HG02943 (cell line): ENCODE measurements at regions not wholly inside any gene's neighbourhood (a gene's known extent, or its start where the extent isn't known, plus 50 kb on each side); places are given as distances from the start of the nearest gene placed in this dataset.

Experiments
- ATAC-seq: cut with Tn5 transposase; IDR thresholded peaks from one replicate; pipeline ENCODE4 v1.9.1; 2021; ENCODE audit warnings: mild to moderate bottlenecking, low read depth, moderate library complexity; ENCODE audit not compliant: unreplicated experiment

DNA sequence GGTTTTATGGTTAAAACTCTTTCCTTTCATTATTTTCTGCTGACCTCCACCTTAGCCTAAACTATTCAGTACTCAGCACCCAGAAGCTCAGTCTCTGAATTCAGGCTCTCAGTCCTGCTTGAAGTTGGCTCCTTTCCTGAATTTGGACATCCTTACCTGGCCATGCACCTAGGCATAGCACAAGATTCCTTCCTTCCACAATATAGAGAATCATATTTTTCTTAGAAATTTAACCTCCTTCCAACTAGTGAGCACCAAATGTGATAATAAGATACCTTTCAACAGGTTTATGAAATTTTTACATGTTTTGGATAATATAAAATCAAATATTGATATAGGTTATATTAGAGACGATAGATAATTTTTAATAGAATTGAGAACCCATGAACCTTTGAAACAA, 905.6 kb upstream of the GHITM start:
- no peak for ATAC-seq

DNA sequence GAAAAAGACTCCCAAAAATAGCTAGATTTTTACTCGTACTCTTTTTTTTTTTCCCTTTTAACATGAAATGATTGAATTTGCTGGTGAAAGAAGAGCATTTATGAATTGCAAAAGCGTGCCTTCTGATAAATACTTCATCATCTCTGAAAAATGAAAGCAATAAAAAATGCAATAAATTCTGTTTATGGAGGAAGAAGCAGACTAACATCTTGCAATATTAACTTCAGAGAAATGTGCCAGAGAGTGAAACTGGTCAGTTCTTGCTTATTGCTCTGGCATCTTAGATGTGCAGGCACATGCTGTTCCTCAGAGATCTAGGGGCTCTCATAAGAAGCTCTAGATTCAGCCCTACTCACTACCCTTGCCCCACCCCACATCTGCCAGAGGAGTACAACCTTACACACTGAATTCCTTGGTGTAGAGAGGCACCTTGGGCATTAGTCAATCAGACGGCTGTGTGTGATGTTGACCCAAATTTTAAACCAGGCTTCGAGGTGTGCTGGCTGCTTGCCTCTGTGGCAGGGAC, 891.1 kb upstream of the GHITM start:
- ATAC-seq, result no peak

DNA sequence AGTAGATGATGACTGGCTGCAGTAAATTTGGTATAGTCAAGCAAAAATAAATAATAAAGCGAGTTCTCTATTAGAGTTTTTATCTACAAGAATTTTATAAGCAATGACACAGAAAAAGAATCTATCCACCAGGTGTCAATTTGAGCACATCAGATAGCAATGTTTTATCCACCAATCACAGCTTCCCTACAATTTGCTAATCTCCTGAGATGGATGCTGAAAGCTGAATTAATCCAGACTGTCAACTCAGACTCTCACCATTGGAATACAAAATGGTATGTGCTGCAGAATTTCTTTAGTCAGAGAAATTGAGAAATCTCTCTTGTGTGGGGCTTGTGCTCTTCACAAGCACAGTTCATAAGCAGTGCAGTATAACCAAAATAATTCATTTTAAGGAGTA, 888.9 kb upstream of the GHITM start:
- ATAC-seq, result no peak

- no peak for ATAC-seq
Measured at GRCh38 chr10:83252169-83252568, 887.1 kb upstream of the GHITM start.

DNA sequence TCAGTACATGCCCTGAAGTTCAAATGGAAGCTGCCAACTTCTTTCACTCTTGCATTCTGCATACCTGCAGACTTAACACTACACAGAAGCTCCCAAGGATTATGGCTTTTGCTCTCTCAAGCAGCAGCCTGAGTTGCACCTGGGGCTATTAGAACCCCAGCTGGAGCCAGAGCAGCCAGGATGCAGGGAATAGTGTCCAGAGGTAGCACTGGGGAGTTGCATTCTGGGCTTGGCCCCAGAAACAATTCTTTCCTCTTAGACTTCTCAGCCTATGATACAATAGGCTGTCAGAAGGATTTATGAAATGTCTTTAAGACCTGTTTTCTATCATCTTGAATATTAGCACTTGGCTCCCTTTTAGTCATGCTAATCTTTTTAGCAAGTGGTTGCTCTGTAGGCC, 886.7 kb upstream of the GHITM start:
- ATAC-seq, result no peak

DNA sequence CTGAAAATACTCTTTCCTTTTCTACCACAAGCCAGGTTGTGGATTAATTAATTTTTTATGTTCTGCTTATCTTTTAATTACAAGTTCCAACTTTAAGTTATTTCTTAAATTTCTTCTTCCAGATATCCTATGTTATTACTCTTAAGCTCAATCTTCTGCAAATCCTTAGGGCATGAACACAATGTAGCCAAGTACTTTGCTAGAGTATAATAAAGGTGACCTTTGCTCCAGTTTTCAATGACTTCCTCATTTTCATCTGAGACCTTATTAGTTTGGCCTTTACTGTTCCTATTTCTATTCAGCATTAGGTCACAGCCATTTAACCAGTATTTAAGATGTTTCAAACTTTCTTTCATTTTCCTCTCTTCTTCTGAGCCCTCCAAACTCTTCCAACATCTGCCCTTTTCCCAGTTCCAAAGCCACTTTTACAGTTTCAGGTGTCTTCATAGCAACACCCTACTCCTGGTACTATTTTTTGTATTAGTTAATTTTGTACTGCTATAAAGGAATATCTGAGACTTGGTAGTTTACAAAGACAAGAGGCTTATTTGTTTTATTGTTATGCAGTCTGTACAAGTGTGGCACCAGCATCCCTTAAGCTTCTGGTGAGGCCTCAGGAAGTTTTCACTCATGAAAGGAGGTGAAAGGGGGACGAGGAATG, 886.2 kb upstream of the GHITM start:
- no peak for ATAC-seq

DNA sequence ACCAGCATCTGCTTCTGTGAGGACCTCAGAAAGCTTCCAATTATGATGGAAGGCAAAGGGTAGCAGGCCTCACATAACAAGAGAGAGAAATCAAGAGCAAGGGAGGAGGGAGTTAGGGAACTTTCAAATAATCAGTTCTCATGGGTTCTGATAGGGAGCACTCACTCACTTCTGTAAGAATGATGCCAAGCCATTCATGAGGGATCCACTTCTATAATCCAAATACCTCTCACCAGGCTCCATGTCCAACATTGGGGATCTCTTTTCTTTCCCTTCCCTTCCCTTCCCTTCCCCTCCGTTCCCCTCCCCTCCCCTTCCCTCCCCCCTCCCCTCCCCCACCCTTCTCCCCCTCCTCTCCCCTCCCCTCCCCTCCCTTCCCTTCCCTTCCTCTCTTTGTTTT, 884.6 kb upstream of the GHITM start:
- ATAC-seq, result no peak

DNA sequence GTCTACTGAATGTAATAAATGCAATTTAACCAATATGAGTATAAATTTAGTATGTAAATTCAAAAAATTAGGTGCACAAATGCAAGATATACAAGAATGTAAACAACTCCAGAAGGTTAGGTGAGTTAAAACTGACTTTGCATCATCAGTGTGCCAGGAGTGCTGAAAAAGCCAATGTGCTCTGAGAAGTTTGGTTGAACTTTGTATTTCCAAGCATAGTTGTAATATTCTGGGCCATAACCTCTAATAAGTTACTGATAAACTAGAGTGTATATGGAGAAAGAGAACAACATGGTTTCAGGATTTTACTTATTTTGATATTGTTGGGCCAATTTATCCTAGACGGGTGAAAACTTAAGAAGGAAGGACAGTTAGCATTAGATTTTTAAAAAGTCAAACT, 876.9 kb upstream of the GHITM start:
- no peak for ATAC-seq

DNA sequence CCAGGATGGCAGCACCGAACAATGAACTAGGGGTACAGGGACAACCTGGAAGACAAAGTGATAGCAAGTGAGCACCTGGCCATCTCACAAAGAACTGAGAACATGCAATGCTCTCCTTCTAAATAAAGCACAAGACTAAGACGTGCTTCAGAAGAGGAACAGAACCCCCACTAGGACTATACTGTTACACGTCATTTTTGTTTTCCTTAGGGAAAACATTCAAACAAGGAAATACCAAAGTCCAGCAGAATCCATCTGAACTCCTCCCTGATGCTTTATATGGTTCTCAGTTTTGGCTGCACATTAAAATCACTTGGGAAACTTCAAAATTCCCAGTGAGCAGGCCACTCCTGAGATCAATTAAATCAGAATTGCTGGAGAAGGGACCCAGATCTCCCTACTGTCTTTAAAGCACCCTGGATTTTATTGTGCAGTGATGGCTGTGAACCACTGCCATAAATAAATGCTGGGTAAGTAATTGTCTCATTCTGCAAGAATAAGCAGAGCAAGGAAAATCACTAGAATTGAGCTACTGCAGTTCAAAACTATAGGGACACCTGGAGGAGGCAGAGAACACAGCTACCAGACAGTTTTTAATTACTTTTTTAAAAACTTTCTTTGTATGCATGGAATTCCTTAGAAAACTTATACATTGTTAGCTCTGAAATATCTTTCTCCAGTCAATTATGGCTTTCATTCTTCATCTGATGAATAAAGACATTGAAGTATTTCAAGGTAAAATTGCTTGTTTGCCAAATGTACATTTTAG, 866.5 kb upstream of the GHITM start:
- no peak for ATAC-seq

GRCh38 chr10:83274088-83274487, 865.2 kb upstream of the GHITM start:
- no peak for ATAC-seq

DNA sequence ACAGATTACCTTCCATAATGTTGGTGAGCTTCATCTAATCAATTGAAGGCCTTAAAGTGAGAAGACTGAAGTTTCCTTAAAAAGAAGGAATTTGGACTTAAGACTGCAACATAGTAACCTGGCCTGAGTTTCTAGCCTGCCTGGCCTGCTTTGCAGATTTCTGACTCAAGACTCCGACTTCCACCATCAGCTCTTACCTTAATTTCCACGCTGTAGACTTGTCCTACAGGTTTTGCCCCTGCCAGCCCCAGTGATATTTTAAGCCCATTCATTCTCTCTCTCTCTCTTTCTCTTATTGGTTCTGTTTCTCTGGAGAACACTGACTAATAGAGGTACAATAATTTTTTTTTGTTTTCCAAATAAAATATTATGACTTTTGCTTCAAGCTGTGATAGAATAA, 862.3 kb upstream of the GHITM start:
- no peak for ATAC-seq

DNA sequence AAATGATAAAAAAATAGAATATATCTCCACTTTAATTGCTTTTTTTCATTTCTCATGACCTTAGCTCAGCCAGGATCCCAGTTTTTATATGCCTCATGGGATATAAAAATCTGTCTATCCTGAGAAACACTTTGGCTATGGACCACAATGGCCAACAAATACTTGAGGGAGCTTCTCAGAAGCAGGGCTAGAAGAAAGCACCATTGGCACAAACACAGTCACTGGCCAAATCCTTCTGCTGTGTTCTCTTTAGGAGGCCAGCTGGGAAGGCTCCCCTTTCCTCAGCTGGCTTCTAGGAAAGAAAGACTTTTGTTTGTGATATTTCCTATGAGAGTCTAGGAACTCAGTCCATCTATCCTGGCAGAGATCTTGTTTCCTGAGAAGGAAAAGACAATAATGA, 856.2 kb upstream of the GHITM start:
- no peak for ATAC-seq

DNA sequence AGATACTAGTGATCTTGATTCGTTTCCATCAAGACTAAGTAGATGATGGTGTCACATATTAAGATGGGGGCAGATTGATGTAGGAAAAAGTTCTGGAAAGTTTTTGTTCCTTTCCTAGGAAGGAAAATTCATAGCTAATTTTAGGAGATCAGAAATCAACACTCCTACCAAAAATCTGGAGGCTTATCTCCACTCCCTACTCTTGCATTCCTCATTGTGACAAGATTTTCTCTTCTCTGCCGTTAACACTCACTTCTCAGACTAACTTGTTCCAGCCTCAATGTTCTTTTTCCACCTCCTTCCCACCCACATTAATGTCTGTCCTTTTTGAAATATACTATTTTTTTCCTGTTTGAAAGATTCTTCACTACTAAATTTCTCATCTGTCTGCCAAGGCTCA, 851.9 kb upstream of the GHITM start:
- ATAC-seq, result no peak

DNA sequence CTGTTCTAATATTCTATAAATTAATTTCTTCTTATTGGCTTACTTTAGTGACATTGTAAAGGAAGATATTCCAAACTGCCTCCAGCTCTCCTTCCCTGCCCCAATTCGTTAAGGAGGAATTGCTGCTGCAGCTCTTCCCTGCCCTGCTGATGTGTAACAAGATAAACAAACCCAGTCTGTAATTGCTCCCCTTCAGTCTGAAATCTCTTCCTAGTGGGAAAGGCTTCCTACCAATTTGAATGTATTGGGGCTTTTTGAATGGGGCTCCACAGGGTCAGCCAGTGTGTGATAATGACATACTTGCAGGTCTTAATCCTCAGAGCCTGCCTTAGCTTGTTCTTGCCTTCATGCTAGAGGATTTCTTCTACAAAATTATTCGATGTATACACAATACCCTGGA, 849.9 kb upstream of the GHITM start:
- ATAC-seq, result no peak

GRCh38 chr10:83289948-83290347, 849.4 kb upstream of the GHITM start:
- ATAC-seq, result no peak

DNA sequence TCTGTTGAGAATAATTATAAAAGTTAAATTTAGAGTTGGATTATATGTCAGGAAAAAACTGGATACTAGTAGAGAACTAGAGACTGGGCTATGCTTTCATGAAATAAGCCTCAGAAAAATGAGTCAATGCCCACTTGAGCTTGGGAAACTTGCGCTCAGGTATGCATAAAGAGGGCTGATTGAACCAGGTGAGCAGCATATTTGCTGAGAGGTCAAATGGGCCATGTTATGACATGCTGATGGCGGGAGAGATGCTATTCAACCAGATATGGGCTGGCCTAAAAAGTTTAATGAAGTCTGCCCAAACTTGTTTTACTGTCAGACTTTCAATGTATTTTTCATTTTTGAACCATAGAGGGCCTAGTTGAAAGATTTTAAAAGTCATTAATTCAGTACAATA, 837.6 kb upstream of the GHITM start:
- ATAC-seq, result no peak

GRCh38 chr10:83302623-83303022, 836.7 kb upstream of the GHITM start:
- no peak for ATAC-seq

DNA sequence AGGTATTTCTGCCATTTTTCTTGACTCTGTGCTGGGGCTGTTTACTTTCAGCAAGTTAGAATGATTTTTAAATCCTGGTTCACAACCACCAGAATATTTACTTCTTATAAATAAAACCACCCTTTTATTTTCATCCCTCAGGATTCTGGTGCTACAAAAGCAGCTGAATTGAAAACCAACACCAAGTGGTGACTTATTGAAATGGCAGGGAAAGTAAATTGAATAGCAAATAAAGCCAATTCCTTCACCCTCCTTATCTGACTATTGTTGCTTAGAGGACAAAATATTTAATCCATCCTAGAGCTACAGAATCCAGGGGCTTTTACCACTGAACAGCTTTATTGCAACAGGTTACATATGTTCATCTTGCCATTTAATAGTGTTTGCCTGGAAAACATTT, 828.6 kb upstream of the GHITM start:
- ATAC-seq, result no peak

DNA sequence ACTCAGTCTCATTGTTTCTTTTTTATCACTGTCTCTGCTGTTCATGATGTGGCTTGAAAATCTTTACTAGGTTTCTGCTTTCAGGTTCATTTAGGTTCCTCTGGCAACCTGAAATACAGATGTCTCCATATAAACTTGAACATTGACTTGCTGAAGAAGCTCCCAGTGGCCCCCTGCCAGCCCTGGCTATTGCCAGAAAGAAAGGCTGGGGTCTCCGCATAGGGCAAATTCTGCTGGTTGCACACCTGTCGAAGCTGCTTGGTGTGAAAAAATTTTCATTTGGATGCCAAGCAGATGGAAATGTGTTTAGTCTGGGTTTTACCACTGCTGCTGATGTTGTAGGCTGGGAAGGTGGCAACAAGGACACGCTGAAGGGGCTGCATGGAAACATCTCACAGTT, 826.7 kb upstream of the GHITM start:
- no peak for ATAC-seq

DNA sequence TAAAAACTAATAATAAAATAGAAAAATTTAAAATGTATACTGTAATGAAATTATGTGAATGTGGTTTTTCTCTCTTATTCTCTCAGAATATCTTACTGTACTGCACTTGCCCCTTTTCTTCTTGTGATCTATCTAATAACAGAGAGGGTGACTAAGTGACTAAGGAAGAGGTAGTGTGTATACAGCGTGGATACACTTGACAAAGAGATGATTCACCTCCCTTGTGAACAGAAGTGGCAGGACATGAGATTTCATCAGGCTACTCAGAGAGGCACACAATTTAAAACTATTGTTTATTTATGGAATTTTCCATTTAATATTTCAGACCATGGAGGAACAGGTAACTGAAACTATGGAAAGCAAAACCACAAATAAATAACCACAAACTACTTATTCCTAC, 806.6 kb upstream of the GHITM start:
- ATAC-seq, result no peak

- ATAC-seq, result no peak
Measured at GRCh38 chr10:83333566-83333965, 805.7 kb upstream of the GHITM start.

- ATAC-seq, result no peak
Measured at GRCh38 chr10:83343676-83344075, 795.6 kb upstream of the GHITM start.
